HEK293 (cell line): ENCODE measurements at regions not wholly inside any gene's neighbourhood (a gene's known extent, or its start where the extent isn't known, plus 50 kb on each side); places are given as distances from the start of the nearest gene placed in this dataset.

Source experiments
- BCL11A ChIP-seq: fragments of 450-650 bp; formaldehyde crosslinking; IDR thresholded peaks from 2 replicates; pipeline ENCODE4 v1.5.1; 2016; ENCODE audit warnings: low read depth, missing biosample characterization, missing genetic modification characterization
- KLF1 ChIP-seq: fragments of 450-650 bp; formaldehyde crosslinking; IDR thresholded peaks from 2 replicates; pipeline ENCODE4 v1.5.1; 2016; ENCODE audit warnings: missing biosample characterization, missing genetic modification characterization
- KLF10 ChIP-seq: fragments of 450-650 bp; IDR thresholded peaks from 2 replicates; pipeline ENCODE4 v1.5.1; 2018; ENCODE audit warnings: missing biosample characterization, mild to moderate bottlenecking, missing genetic modification characterization
- RBAK ChIP-seq: fragments of 450-650 bp; formaldehyde crosslinking; IDR thresholded peaks from 2 replicates; pipeline ENCODE4 v1.5.1; 2016; ENCODE audit warnings: missing biosample characterization, missing genetic modification characterization
- SALL2 ChIP-seq: fragments of 450-650 bp; formaldehyde crosslinking; IDR thresholded peaks from 2 replicates; pipeline ENCODE4 v1.5.0; 2017; ENCODE audit warnings: missing biosample characterization, mild to moderate bottlenecking, missing genetic modification characterization, borderline replicate concordance
- ZBTB8A ChIP-seq: fragments of 450-650 bp; formaldehyde crosslinking; IDR thresholded peaks from 2 replicates; pipeline ENCODE4 v1.5.1; 2016; ENCODE audit warnings: missing biosample characterization, missing genetic modification characterization
- TF ChIP-seq, protein P1 (sequence below): fragments of 450-650 bp; formaldehyde crosslinking; IDR thresholded peaks from 2 replicates; pipeline ENCODE4 v1.5.1; 2016; ENCODE audit warnings: missing biosample characterization, missing genetic modification characterization
- TF ChIP-seq, protein P2 (sequence below): fragments of 450-650 bp; formaldehyde crosslinking; IDR thresholded peaks from 2 replicates; pipeline ENCODE4 v1.5.1; 2016; ENCODE audit warnings: missing biosample characterization, missing genetic modification characterization
- TF ChIP-seq, protein P3 (sequence below): fragments of 450-650 bp; formaldehyde crosslinking; conservative IDR thresholded peaks from 2 replicates; pipeline ENCODE4 v1.5.1; 2016; ENCODE audit warnings: low read depth, missing biosample characterization, missing genetic modification characterization
- TF ChIP-seq, protein P4 (sequence below): fragments of 450-650 bp; formaldehyde crosslinking; IDR thresholded peaks from 2 replicates; pipeline ENCODE4 v1.5.1; 2016; ENCODE audit warnings: missing biosample characterization, missing genetic modification characterization
- TF ChIP-seq, protein P5 (sequence below): fragments of 450-650 bp; formaldehyde crosslinking; IDR thresholded peaks from 2 replicates; pipeline ENCODE4 v1.5.1; 2016; ENCODE audit warnings: missing biosample characterization, missing genetic modification characterization

DNA sequence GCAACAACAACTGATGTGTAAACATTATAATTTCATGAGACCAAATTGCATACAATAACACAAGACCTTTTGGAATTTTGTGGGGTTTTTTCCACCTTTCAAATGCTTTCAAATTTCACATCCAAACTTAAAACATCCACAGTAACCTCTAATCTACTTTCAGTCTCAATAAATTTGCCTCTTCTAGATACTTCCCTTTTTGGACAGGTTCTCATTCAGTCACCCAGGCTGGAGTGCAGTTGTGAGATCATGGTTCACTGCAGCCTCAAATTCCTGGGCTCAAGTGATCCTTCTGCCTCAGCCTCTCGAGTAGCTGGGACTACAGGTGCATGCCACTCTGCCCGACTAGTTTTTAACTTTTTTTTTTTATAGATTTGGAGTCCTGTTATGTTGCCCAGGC is 556.6 kb downstream of the NLGN4X start:
- TF ChIP-seq, protein P1, sequence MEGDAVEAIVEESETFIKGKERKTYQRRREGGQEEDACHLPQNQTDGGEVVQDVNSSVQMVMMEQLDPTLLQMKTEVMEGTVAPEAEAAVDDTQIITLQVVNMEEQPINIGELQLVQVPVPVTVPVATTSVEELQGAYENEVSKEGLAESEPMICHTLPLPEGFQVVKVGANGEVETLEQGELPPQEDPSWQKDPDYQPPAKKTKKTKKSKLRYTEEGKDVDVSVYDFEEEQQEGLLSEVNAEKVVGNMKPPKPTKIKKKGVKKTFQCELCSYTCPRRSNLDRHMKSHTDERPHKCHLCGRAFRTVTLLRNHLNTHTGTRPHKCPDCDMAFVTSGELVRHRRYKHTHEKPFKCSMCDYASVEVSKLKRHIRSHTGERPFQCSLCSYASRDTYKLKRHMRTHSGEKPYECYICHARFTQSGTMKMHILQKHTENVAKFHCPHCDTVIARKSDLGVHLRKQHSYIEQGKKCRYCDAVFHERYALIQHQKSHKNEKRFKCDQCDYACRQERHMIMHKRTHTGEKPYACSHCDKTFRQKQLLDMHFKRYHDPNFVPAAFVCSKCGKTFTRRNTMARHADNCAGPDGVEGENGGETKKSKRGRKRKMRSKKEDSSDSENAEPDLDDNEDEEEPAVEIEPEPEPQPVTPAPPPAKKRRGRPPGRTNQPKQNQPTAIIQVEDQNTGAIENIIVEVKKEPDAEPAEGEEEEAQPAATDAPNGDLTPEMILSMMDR (tag by site-specific recombination): no peak
- TF ChIP-seq, protein P2, sequence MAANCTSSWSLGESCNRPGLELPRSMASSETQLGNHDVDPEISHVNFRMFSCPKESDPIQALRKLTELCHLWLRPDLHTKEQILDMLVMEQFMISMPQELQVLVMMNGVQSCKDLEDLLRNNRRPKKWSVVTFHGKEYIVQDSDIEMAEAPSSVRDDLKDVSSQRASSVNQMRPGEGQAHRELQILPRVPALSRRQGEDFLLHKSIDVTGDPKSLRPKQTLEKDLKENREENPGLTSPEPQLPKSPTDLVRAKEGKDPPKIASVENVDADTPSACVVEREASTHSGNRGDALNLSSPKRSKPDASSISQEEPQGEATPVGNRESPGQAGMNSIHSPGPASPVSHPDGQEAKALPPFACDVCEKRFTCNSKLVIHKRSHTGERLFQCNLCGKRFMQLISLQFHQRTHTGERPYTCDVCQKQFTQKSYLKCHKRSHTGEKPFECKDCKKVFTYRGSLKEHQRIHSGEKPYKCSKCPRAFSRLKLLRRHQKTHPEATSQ (tag by site-specific recombination): no peak
- TF ChIP-seq, protein P3, sequence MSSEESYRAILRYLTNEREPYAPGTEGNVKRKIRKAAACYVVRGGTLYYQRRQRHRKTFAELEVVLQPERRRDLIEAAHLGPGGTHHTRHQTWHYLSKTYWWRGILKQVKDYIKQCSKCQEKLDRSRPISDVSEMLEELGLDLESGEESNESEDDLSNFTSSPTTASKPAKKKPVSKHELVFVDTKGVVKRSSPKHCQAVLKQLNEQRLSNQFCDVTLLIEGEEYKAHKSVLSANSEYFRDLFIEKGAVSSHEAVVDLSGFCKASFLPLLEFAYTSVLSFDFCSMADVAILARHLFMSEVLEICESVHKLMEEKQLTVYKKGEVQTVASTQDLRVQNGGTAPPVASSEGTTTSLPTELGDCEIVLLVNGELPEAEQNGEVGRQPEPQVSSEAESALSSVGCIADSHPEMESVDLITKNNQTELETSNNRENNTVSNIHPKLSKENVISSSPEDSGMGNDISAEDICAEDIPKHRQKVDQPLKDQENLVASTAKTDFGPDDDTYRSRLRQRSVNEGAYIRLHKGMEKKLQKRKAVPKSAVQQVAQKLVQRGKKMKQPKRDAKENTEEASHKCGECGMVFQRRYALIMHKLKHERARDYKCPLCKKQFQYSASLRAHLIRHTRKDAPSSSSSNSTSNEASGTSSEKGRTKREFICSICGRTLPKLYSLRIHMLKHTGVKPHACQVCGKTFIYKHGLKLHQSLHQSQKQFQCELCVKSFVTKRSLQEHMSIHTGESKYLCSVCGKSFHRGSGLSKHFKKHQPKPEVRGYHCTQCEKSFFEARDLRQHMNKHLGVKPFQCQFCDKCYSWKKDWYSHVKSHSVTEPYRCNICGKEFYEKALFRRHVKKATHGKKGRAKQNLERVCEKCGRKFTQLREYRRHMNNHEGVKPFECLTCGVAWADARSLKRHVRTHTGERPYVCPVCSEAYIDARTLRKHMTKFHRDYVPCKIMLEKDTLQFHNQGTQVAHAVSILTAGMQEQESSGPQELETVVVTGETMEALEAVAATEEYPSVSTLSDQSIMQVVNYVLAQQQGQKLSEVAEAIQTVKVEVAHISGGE (tag by site-specific recombination): no peak
- TF ChIP-seq ZBTB8A (tag by site-specific recombination): no peak
- TF ChIP-seq KLF1 (tag by site-specific recombination): no peak
- TF ChIP-seq RBAK: no peak
- no peak for TF ChIP-seq KLF10
- TF ChIP-seq, protein P4, sequence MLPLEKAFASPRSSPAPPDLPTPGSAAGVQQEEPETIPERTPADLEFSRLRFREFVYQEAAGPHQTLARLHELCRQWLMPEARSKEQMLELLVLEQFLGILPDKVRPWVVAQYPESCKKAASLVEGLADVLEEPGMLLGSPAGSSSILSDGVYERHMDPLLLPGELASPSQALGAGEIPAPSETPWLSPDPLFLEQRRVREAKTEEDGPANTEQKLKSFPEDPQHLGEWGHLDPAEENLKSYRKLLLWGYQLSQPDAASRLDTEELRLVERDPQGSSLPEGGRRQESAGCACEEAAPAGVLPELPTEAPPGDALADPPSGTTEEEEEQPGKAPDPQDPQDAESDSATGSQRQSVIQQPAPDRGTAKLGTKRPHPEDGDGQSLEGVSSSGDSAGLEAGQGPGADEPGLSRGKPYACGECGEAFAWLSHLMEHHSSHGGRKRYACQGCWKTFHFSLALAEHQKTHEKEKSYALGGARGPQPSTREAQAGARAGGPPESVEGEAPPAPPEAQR (tag by site-specific recombination): no peak
- no peak for TF ChIP-seq SALL2 (tag by site-specific recombination)
- TF ChIP-seq, protein P5, sequence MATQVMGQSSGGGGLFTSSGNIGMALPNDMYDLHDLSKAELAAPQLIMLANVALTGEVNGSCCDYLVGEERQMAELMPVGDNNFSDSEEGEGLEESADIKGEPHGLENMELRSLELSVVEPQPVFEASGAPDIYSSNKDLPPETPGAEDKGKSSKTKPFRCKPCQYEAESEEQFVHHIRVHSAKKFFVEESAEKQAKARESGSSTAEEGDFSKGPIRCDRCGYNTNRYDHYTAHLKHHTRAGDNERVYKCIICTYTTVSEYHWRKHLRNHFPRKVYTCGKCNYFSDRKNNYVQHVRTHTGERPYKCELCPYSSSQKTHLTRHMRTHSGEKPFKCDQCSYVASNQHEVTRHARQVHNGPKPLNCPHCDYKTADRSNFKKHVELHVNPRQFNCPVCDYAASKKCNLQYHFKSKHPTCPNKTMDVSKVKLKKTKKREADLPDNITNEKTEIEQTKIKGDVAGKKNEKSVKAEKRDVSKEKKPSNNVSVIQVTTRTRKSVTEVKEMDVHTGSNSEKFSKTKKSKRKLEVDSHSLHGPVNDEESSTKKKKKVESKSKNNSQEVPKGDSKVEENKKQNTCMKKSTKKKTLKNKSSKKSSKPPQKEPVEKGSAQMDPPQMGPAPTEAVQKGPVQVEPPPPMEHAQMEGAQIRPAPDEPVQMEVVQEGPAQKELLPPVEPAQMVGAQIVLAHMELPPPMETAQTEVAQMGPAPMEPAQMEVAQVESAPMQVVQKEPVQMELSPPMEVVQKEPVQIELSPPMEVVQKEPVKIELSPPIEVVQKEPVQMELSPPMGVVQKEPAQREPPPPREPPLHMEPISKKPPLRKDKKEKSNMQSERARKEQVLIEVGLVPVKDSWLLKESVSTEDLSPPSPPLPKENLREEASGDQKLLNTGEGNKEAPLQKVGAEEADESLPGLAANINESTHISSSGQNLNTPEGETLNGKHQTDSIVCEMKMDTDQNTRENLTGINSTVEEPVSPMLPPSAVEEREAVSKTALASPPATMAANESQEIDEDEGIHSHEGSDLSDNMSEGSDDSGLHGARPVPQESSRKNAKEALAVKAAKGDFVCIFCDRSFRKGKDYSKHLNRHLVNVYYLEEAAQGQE (tag by site-specific recombination): no peak
- no peak for TF ChIP-seq BCL11A (tag by site-specific recombination)
